ENCODE measurements at regions not wholly inside any gene's neighbourhood (a gene's known extent, or its start where the extent isn't known, plus 50 kb on each side); places are given as distances from the start of the nearest gene placed in this dataset.

GRCh38 chr4:178027796-178028195 is 585.6 kb upstream of the AGA start:
- H3K36me3 Mint-ChIP-seq (ENCODE audit: low read depth): no peaks in the 10 kb centered on the region
- H3K4me1 Mint-ChIP-seq: no peaks in the 10 kb centered on the region
- TF ChIP-seq CTCF (IDR thresholded peaks at IDR 0.05; ENCODE audit: unreplicated experiment in 3 of 3): no peak
- no peak overlapping the region for H3K4me3 Mint-ChIP-seq
- no peaks in the 10 kb centered on the region for H3K9me3 Mint-ChIP-seq
- H3K27ac Mint-ChIP-seq: no peak overlapping the region
- H3K27me3 Mint-ChIP-seq (ENCODE audit: low read depth): no peaks in the 10 kb centered on the region

- Mint-ChIP-seq H3K9me3 (no peaks in the 10 kb centered on the region), H3K27me3 (ENCODE audit: low read depth) (no peaks in the 10 kb centered on the region), H3K4me3 (no peak overlapping the region), H3K27ac (no peak overlapping the region), H3K4me1 (no peaks in the 10 kb centered on the region), H3K36me3 (ENCODE audit: low read depth) (no peaks in the 10 kb centered on the region)
- no peak for TF ChIP-seq CTCF (IDR thresholded peaks at IDR 0.05; ENCODE audit: unreplicated experiment in 3 of 3)
These were observed 586.2 kb upstream of the AGA start for GRCh38 chr4:178028481-178028880.

GRCh38 chr4:178037459-178038214 is 595.4 kb upstream of the AGA start:
- Mint-ChIP-seq H3K27ac (no peak overlapping the region), H3K9me3 (no peaks in the 10 kb centered on the region), H3K36me3 (ENCODE audit: low read depth) (no peaks in the 10 kb centered on the region), H3K27me3 (ENCODE audit: low read depth) (no peaks in the 10 kb centered on the region), H3K4me1 (no peaks in the 10 kb centered on the region), H3K4me3 (no peak overlapping the region)
- no peak for TF ChIP-seq CTCF (IDR thresholded peaks at IDR 0.05; ENCODE audit: unreplicated experiment in 3 of 3)

GRCh38 chr4:178056996-178057395 is 614.8 kb upstream of the AGA start:
- H3K4me3 Mint-ChIP-seq: no peak overlapping the region
- no peak for TF ChIP-seq CTCF (IDR thresholded peaks at IDR 0.05; ENCODE audit: unreplicated experiment in 3 of 3)
- no peak overlapping the region for H3K27ac Mint-ChIP-seq
- peaks cover under 1% of the 10 kb centered on the region for H3K9me3 Mint-ChIP-seq
- no peaks in the 10 kb centered on the region for H3K27me3 Mint-ChIP-seq (ENCODE audit: low read depth)
- H3K4me1 Mint-ChIP-seq: no peaks in the 10 kb centered on the region
- H3K36me3 Mint-ChIP-seq (ENCODE audit: low read depth): no peaks in the 10 kb centered on the region

- no peaks in the 10 kb centered on the region for H3K36me3 Mint-ChIP-seq (ENCODE audit: low read depth)
- H3K4me1 Mint-ChIP-seq: no peaks in the 10 kb centered on the region
- no peaks in the 10 kb centered on the region for H3K27me3 Mint-ChIP-seq (ENCODE audit: low read depth)
- no peak overlapping the region for H3K27ac Mint-ChIP-seq
- no peak for TF ChIP-seq CTCF (IDR thresholded peaks at IDR 0.05; ENCODE audit: unreplicated experiment in 3 of 3)
- H3K4me3 Mint-ChIP-seq: no peak overlapping the region
- no peaks in the 10 kb centered on the region for H3K9me3 Mint-ChIP-seq
These were observed 621.3 kb upstream of the AGA start for GRCh38 chr4:178063568-178063967.

- no peaks in the 10 kb centered on the region for H3K4me1 Mint-ChIP-seq
- no peaks in the 10 kb centered on the region for H3K36me3 Mint-ChIP-seq (ENCODE audit: low read depth)
- no peak for TF ChIP-seq CTCF (IDR thresholded peaks at IDR 0.05; ENCODE audit: unreplicated experiment in 3 of 3)
- no peaks in the 10 kb centered on the region for H3K9me3 Mint-ChIP-seq
- H3K27ac Mint-ChIP-seq: no peak overlapping the region
- no peaks in the 10 kb centered on the region for H3K27me3 Mint-ChIP-seq (ENCODE audit: low read depth)
- no peak overlapping the region for H3K4me3 Mint-ChIP-seq
These were observed 624.2 kb upstream of the AGA start for GRCh38 chr4:178066338-178066941.
